Trophoblast cell (in vitro differentiated cells and primary cell): ENCODE measurements at regions not wholly inside any gene's neighbourhood (a gene's known extent, or its start where the extent isn't known, plus 50 kb on each side); places are given as distances from the start of the nearest gene placed in this dataset.
A peak's percentile ranks its signal among the peaks of the same experiment; 100 is the strongest.

ENCODE experiments used
- DNase-seq, 2 donors: peaks; one replicate each; pipeline ENCODE4 v3.0.0-alpha.2; 2016
- H2AFZ ChIP-seq: 2 replicates; pipeline ENCODE4 v1.6.1; 2013; ENCODE audit warnings: low read length, moderate library complexity, mild to moderate bottlenecking; ENCODE audit not compliant: insufficient read depth, poor library complexity
- H2AK5ac ChIP-seq: 2 replicates; pipeline ENCODE4 v1.6.1; 2013; ENCODE audit warnings: mild to moderate bottlenecking, low read length
- H2BK120ac ChIP-seq: 2 replicates; pipeline ENCODE4 v1.6.1; 2013; ENCODE audit warnings: low read length, mild to moderate bottlenecking, moderate library complexity; ENCODE audit not compliant: insufficient read depth, poor library complexity
- H2BK12ac ChIP-seq: 2 replicates; pipeline ENCODE4 v1.6.1; 2013; ENCODE audit warnings: mild to moderate bottlenecking, low read length, moderate library complexity
- H2BK5ac ChIP-seq: 2 replicates; pipeline ENCODE4 v1.6.1; 2013; ENCODE audit warnings: low read length, low read depth, moderate library complexity, mild to moderate bottlenecking; ENCODE audit not compliant: poor library complexity
- H3K14ac ChIP-seq: 2 replicates; pipeline ENCODE4 v1.6.1; 2013; ENCODE audit warnings: mild to moderate bottlenecking, low read length
- H3K18ac ChIP-seq: 2 replicates; pipeline ENCODE4 v1.6.1; 2013; ENCODE audit warnings: mild to moderate bottlenecking, low read length
- H3K23ac ChIP-seq: 2 replicates; pipeline ENCODE4 v1.6.1; 2013; ENCODE audit warnings: low read length
- H3K27ac ChIP-seq: 2 replicates; pipeline ENCODE4 v1.5.1; 2013; ENCODE audit warnings: low read depth, mild to moderate bottlenecking, inconsistent platforms, low read length, moderate library complexity
- H3K27me3 ChIP-seq: 2 replicates; pipeline ENCODE4 v1.6.1; 2013; ENCODE audit warnings: inconsistent platforms, mild to moderate bottlenecking, low read length, moderate library complexity; ENCODE audit not compliant: insufficient read depth
- H3K36me3 ChIP-seq, 2 experiments: 1 replicate in 1 of 2; 2 replicates in 1 of 2; pipeline ENCODE4 v1.6.1; 2013; ENCODE audit warnings: low read length in 2 of 2, mild to moderate bottlenecking in 2 of 2, moderate library complexity in 1 of 2; ENCODE audit not compliant: insufficient read depth in 2 of 2, control insufficient read depth in 1 of 2
- H3K4ac ChIP-seq: 2 replicates; pipeline ENCODE4 v1.6.1; 2013; ENCODE audit warnings: low read depth, mild to moderate bottlenecking, low read length, moderate library complexity
- H3K4me1 ChIP-seq, 2 experiments: 1 replicate in 1 of 2; 2 replicates in 1 of 2; pipeline ENCODE4 v1.6.1; 2013; ENCODE audit warnings: low read length in 2 of 2, mild to moderate bottlenecking in 2 of 2, moderate library complexity in 1 of 2; ENCODE audit not compliant: insufficient read depth in 2 of 2, control insufficient read depth in 1 of 2
- H3K4me2 ChIP-seq: 2 replicates; pipeline ENCODE4 v1.6.1; 2013; ENCODE audit warnings: inconsistent platforms, mild to moderate bottlenecking, low read length, moderate library complexity
- H3K4me3 ChIP-seq: 2 replicates; pipeline ENCODE4 v1.5.1; 2013; ENCODE audit warnings: mild to moderate bottlenecking, low read depth, low read length, inconsistent platforms
- H3K79me1 ChIP-seq: one replicate; pipeline ENCODE4 v1.6.1; 2013; ENCODE audit warnings: low read length
- H3K79me2 ChIP-seq: 2 replicates; pipeline ENCODE4 v1.6.1; 2013; ENCODE audit warnings: low read length, mild to moderate bottlenecking; ENCODE audit not compliant: control insufficient read depth, insufficient read depth, poor library complexity
- H3K9ac ChIP-seq: 2 replicates; pipeline ENCODE4 v1.6.1; 2013; ENCODE audit warnings: mild to moderate bottlenecking, low read length
- H3K9me3 ChIP-seq: 2 replicates; pipeline ENCODE4 v1.6.1; 2013; ENCODE audit warnings: low read depth, mild to moderate bottlenecking, control low read depth, inconsistent platforms, low read length; ENCODE audit not compliant: insufficient read depth
- H4K12ac ChIP-seq: 2 replicates; pipeline ENCODE4 v1.6.1; 2013; ENCODE audit warnings: low read depth, mild to moderate bottlenecking, low read length, moderate library complexity
- H4K8ac ChIP-seq: 2 replicates; pipeline ENCODE4 v1.6.1; 2013; ENCODE audit warnings: low read depth, mild to moderate bottlenecking, low read length, moderate library complexity
- H4K91ac ChIP-seq: one replicate; pipeline ENCODE4 v1.6.1; 2013; ENCODE audit warnings: low read depth, mild to moderate bottlenecking, low read length, moderate library complexity
- WGBS: extraction: QIAGEN DNeasy Blood & Tissue Kit; methylation state at CpG from one replicate; pipeline ENCODE4 v1.1.7; 2013; ENCODE audit warnings: missing lambda C conversion rate; ENCODE audit not compliant: insufficient read length, insufficient coverage; ENCODE audit errors: extremely low coverage; 5-methylcytosine and 5-hydroxymethylcytosine counted together

DNA sequence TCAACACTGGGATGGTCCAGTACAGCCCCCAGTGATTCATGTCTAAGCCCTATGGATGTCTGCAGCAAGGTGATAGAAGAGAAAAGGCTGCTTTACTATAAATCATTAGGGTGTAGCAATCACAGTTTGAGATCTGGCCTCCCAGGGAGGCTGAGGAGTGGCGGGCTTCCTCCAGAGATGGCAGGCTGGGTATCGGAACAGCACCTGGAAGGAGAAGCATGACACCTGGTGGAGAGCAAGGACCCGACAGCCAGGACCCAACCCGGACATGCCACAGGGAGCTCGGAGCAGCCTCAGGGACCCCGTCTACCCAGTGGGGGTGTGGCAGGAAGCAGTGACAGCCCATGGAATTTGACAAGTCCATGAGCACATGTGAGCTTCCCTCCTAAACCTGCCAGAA, 114.8 kb upstream of the CD93 start:
- H4K91ac ChIP-seq, result no peak overlapping the region
- H3K79me2 ChIP-seq, result no peaks in the 10 kb centered on the region
- H3K18ac ChIP-seq, result no peak overlapping the region
- H3K36me3 ChIP-seq, result no peaks in the 10 kb centered on the region
- no peak overlapping the region for H3K9ac ChIP-seq
- no peak overlapping the region for H3K23ac ChIP-seq
- no CpG with 5 or more reads among the region's 6 CpGs for WGBS
- H3K4me3 ChIP-seq, result no peak overlapping the region
- H3K14ac ChIP-seq, result no peak overlapping the region
- H4K12ac ChIP-seq, result no peak overlapping the region
- no peak overlapping the region for H3K27ac ChIP-seq
- H4K8ac ChIP-seq, result no peak overlapping the region
- H3K79me1 ChIP-seq, result no peaks in the 10 kb centered on the region
- H3K4ac ChIP-seq, result no peak overlapping the region
- no peak overlapping the region for H3K4me2 ChIP-seq
- H2BK5ac ChIP-seq, result no peak overlapping the region
- no peaks in the 10 kb centered on the region for H3K27me3 ChIP-seq
- H3K4me1 ChIP-seq, result no peaks in the 10 kb centered on the region
- H3K9me3 ChIP-seq, result no peaks in the 10 kb centered on the region
- no peak overlapping the region for H2BK12ac ChIP-seq
- no peak overlapping the region for H2AFZ ChIP-seq
- H2AK5ac ChIP-seq, result no peak overlapping the region
- DNase-seq, result peak; percentile 40 to 70
- H2BK120ac ChIP-seq, result no peak overlapping the region

DNA sequence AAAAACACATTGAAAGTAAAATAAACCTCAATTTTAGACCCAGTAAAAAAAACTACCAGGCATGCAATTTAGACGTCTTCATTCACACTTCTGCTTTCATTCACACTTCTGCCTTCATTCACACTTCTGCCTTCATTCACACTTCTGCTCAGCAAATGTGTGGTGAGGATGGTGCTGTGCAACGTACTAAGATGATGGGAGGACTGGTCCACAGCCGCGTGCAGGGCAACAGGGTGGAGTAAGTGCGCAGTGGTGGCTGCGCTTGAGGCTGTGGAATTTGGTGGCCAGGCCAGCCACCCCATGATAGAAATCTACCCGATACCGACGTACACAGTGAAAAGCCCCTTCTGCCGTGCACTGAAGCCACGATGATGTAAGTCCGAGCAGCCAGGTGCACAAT, 114.3 kb upstream of the CD93 start:
- Histone ChIP-seq H3K4me3 (peak overlapping the region; percentile 37), H3K23ac (no peak overlapping the region), H3K36me3 (no peaks in the 10 kb centered on the region), H2BK12ac (no peak overlapping the region), H2BK5ac (no peak overlapping the region), H3K9ac (no peak overlapping the region), H3K4me1 (no peaks in the 10 kb centered on the region), H3K4ac (no peak overlapping the region), H2AK5ac (no peak overlapping the region), H3K18ac (no peak overlapping the region), H3K79me1 (no peaks in the 10 kb centered on the region), H2BK120ac (no peak overlapping the region), H4K8ac (no peak overlapping the region), H3K9me3 (no peaks in the 10 kb centered on the region), H3K79me2 (no peaks in the 10 kb centered on the region), H2AFZ (no peak overlapping the region), H3K27me3 (no peaks in the 10 kb centered on the region), H3K14ac (no peak overlapping the region), H3K4me2 (no peak overlapping the region), H4K91ac (no peak overlapping the region), H4K12ac (no peak overlapping the region), H3K27ac (no peak overlapping the region)
- no CpG with 5 or more reads among the region's 12 CpGs for WGBS
- DNase-seq, result no peak

DNA sequence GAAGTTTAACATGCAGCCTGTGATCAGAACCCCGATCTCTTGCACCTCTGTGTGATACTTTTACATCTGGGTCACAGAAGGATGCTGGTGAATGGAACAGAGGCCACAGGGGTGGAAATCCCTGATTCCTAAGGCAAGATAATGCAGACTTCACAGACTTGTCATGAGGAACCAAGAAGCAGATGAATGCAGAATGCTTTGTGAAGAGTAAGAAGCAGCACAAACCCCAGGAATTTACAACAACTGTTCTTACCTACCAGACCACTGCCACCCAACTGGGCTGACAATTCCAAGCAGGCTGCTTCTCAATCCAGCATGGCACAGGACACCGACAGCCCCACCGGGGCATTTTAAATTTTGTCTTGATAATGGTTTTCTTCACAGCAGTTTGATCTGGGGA, 113.2 kb upstream of the CD93 start:
- Histone ChIP-seq H3K4me1 (no peaks in the 10 kb centered on the region), H3K9ac (no peak overlapping the region), H4K8ac (no peak overlapping the region), H2BK12ac (no peak overlapping the region), H3K18ac (no peak overlapping the region), H4K12ac (no peak overlapping the region), H3K79me2 (no peaks in the 10 kb centered on the region), H2BK5ac (no peak overlapping the region), H2AK5ac (no peak overlapping the region), H3K23ac (no peak overlapping the region), H2AFZ (no peak overlapping the region), H2BK120ac (no peak overlapping the region), H3K14ac (no peak overlapping the region), H3K4me3 (no peak overlapping the region), H3K79me1 (no peaks in the 10 kb centered on the region), H3K36me3 (no peaks in the 10 kb centered on the region), H3K27me3 (no peaks in the 10 kb centered on the region), H3K27ac (no peak overlapping the region), H3K9me3 (no peaks in the 10 kb centered on the region), H3K4ac (no peak overlapping the region), H4K91ac (no peak overlapping the region), H3K4me2 (no peak overlapping the region)
- no CpG with 5 or more reads among the region's 3 CpGs for WGBS
- no peak for DNase-seq

DNA sequence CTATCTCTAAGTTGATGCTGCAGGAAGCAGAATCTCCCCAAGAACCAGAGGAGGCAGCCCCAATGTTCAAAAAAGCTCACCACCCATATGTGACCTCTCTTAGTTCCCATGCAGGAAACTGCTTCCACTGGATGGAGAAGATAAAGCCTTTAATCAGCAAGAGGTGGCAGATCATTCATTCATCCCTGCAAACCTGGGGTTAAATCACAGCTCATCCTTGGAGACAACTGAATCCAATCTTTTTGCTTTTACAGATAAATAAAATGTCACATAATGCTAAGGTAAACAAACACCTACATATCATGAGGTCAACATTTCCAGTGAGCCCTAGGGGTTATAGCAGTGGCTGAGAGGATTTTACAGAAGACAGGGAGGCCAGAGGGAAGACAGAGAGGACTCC, 112.7 kb upstream of the CD93 start:
- Histone ChIP-seq H3K4me1 (no peaks in the 10 kb centered on the region), H4K8ac (no peak overlapping the region), H3K9me3 (no peaks in the 10 kb centered on the region), H3K79me1 (no peaks in the 10 kb centered on the region), H4K91ac (no peak overlapping the region), H2BK120ac (no peak overlapping the region), H3K18ac (no peak overlapping the region), H3K23ac (no peak overlapping the region), H2BK5ac (no peak overlapping the region), H3K79me2 (no peaks in the 10 kb centered on the region), H2AFZ (no peak overlapping the region), H3K4ac (no peak overlapping the region), H3K27ac (no peak overlapping the region), H2BK12ac (no peak overlapping the region), H3K14ac (no peak overlapping the region), H3K9ac (no peak overlapping the region), H4K12ac (no peak overlapping the region), H3K4me3 (no peak overlapping the region), H3K27me3 (no peaks in the 10 kb centered on the region), H3K36me3 (no peaks in the 10 kb centered on the region), H3K4me2 (no peak overlapping the region), H2AK5ac (no peak overlapping the region)
- no peak for DNase-seq

DNA sequence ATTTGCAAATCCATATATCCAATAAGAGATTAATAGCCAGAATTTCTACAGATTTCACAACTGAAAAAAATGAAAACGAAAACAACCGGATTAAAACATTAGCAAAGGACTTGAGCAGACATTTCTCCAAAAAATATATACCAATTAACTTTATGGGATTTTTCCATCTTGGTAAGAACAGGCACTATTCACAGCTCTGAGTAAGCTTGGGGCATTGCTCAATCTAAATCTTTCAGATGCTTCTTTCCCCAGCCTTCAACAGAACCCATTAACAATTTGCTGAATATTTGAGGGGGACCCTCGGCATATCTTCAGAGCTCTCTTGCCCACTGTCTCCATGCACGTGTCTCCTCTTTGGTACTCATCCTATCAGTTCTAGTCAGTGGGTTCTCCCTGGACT, 111.7 kb upstream of the CD93 start:
- Histone ChIP-seq H2AFZ (no peak overlapping the region), H2BK120ac (no peak overlapping the region), H3K18ac (no peak overlapping the region), H4K91ac (no peak overlapping the region), H3K27ac (no peak overlapping the region), H4K8ac (no peak overlapping the region), H2BK12ac (no peak overlapping the region), H3K79me2 (no peaks in the 10 kb centered on the region), H3K27me3 (no peaks in the 10 kb centered on the region), H4K12ac (no peak overlapping the region), H3K79me1 (no peaks in the 10 kb centered on the region), H3K4ac (no peak overlapping the region), H3K9me3 (no peaks in the 10 kb centered on the region), H3K36me3 (no peaks in the 10 kb centered on the region), H3K4me2 (no peak overlapping the region), H3K23ac (no peak overlapping the region), H3K4me1 (no peaks in the 10 kb centered on the region), H3K9ac (no peak overlapping the region), H3K4me3 (no peak overlapping the region), H2BK5ac (no peak overlapping the region), H3K14ac (no peak overlapping the region), H2AK5ac (no peak overlapping the region)
- WGBS, result no CpG with 5 or more reads among the region's 4 CpGs
- DNase-seq, result no peak
